H9 (cell line): ENCODE measurements at regions not wholly inside any gene's neighbourhood (a gene's known extent, or its start where the extent isn't known, plus 50 kb on each side); places are given as distances from the start of the nearest gene placed in this dataset.

Source experiments
- DNase-seq: peaks from one replicate; pipeline ENCODE4 v3.0.0-alpha.2; 2017
- H2AFZ ChIP-seq: one replicate; pipeline ENCODE4 v1.6.1; 2013; ENCODE audit warnings: mild to moderate bottlenecking, low read length, control low read depth, moderate library complexity
- H2AK5ac ChIP-seq: 2 replicates; pipeline ENCODE4 v1.6.1; 2013; ENCODE audit warnings: low read length, control low read depth, mixed read lengths; ENCODE audit not compliant: insufficient read length
- H2BK120ac ChIP-seq: one replicate; pipeline ENCODE4 v1.6.1; 2013; ENCODE audit warnings: low read depth, mild to moderate bottlenecking, low read length, control low read depth, inconsistent platforms; ENCODE audit not compliant: poor library complexity, severe bottlenecking
- H2BK12ac ChIP-seq: 2 replicates; pipeline ENCODE4 v1.6.1; 2013; ENCODE audit warnings: low read length, control low read depth, mixed read lengths, low read depth; ENCODE audit not compliant: insufficient read length
- H2BK15ac ChIP-seq: 2 replicates; pipeline ENCODE4 v1.6.1; 2013; ENCODE audit warnings: low read depth, low read length, control low read depth
- H2BK20ac ChIP-seq: one replicate; pipeline ENCODE4 v1.6.1; 2013; ENCODE audit warnings: low read depth, mild to moderate bottlenecking, low read length, control low read depth, inconsistent platforms; ENCODE audit not compliant: poor library complexity, severe bottlenecking
- H2BK5ac ChIP-seq: 2 replicates; pipeline ENCODE4 v1.6.1; 2013; ENCODE audit warnings: low read length, control low read depth, mixed read lengths; ENCODE audit not compliant: insufficient read length
- H3K14ac ChIP-seq: 2 replicates; pipeline ENCODE4 v1.6.1; 2013; ENCODE audit warnings: low read length, control low read depth; ENCODE audit not compliant: insufficient read depth
- H3K18ac ChIP-seq: 2 replicates; pipeline ENCODE4 v1.6.1; 2013; ENCODE audit warnings: low read depth, mild to moderate bottlenecking, mixed read lengths, low read length, control low read depth; ENCODE audit not compliant: insufficient read length
- H3K23ac ChIP-seq: 2 replicates; pipeline ENCODE4 v1.6.1; 2013; ENCODE audit warnings: low read length, control low read depth, mixed read lengths, low read depth; ENCODE audit not compliant: insufficient read length
- H3K23me2 ChIP-seq: 2 replicates; pipeline ENCODE4 v1.6.1; 2013; ENCODE audit warnings: low read depth, mild to moderate bottlenecking, mixed read lengths, low read length, control low read depth; ENCODE audit not compliant: insufficient read length, poor library complexity, severe bottlenecking
- H3K27ac ChIP-seq: 2 replicates; pipeline ENCODE4 v1.5.1; 2013; ENCODE audit warnings: low read length, control low read depth, mixed read lengths, low read depth; ENCODE audit not compliant: insufficient read length
- H3K27me3 ChIP-seq: 2 replicates; pipeline ENCODE4 v1.6.1; 2013; ENCODE audit warnings: low read length, control low read depth, inconsistent platforms; ENCODE audit not compliant: insufficient read depth
- H3K4ac ChIP-seq: 2 replicates; pipeline ENCODE4 v1.6.1; 2013; ENCODE audit warnings: low read depth, mild to moderate bottlenecking, control low read depth, inconsistent platforms, low read length, moderate library complexity
- H3K4me1 ChIP-seq: 2 replicates; pipeline ENCODE4 v1.6.1; 2013; ENCODE audit warnings: low read length, control low read depth, inconsistent platforms; ENCODE audit not compliant: insufficient read depth
- H3K4me2 ChIP-seq: 2 replicates; pipeline ENCODE4 v1.6.1; 2013; ENCODE audit warnings: low read length, control low read depth, mixed read lengths; ENCODE audit not compliant: insufficient read length, insufficient read depth
- H3K56ac ChIP-seq: 2 replicates; pipeline ENCODE4 v1.6.1; 2013; ENCODE audit warnings: low read depth, mild to moderate bottlenecking, mixed read lengths, low read length, control low read depth; ENCODE audit not compliant: insufficient read length
- H3K79me1 ChIP-seq: 2 replicates; pipeline ENCODE4 v1.6.1; 2013; ENCODE audit warnings: low read depth, mild to moderate bottlenecking, moderate library complexity, low read length, control low read depth, inconsistent platforms; ENCODE audit not compliant: insufficient read depth, poor library complexity, severe bottlenecking
- H3K79me2 ChIP-seq: 2 replicates; pipeline ENCODE4 v1.6.1; 2013; ENCODE audit warnings: low read length, control low read depth, inconsistent platforms; ENCODE audit not compliant: insufficient read depth
- H3K9ac ChIP-seq: 2 replicates; pipeline ENCODE4 v1.6.1; 2013; ENCODE audit warnings: low read length, control low read depth, mixed read lengths; ENCODE audit not compliant: insufficient read length; ENCODE audit errors: extremely low read depth
- H3K9me3 ChIP-seq: one replicate; pipeline ENCODE4 v1.6.1; 2013; ENCODE audit warnings: low read depth, low read length, inconsistent platforms; ENCODE audit not compliant: control insufficient read depth
- H3T11ph ChIP-seq: one replicate; pipeline ENCODE4 v1.6.1; 2013; ENCODE audit warnings: mild to moderate bottlenecking, low read length, control low read depth, inconsistent platforms
- H4K20me1 ChIP-seq: one replicate; pipeline ENCODE4 v1.6.1; 2013; ENCODE audit not compliant: control insufficient read depth, insufficient read length, insufficient read depth
- H4K5ac ChIP-seq: 2 replicates; pipeline ENCODE4 v1.6.1; 2013; ENCODE audit warnings: low read depth, mild to moderate bottlenecking, mixed read lengths, low read length, control low read depth; ENCODE audit not compliant: insufficient read length
- H4K8ac ChIP-seq: replicated peaks from 2 replicates; pipeline ENCODE4 v1.6.1; 2013; ENCODE audit warnings: low read length, control low read depth, mixed read lengths, low read depth; ENCODE audit not compliant: insufficient read length
- H4K91ac ChIP-seq: 2 replicates; pipeline ENCODE4 v1.6.1; 2013; ENCODE audit warnings: low read depth, mild to moderate bottlenecking, moderate library complexity, mixed read lengths, low read length, control low read depth; ENCODE audit not compliant: insufficient read length
- H3K27ac Mint-ChIP-seq, 3 experiments: 2 replicates in 2 of 3; 3 replicates in 1 of 3; pipeline ENCODE4 v1.8.0; 2020 to 2021; ENCODE audit warnings: mixed read lengths in 3 of 3, mild to moderate bottlenecking in 1 of 3, moderate library complexity in 1 of 3
- H3K27me3 Mint-ChIP-seq: 2 replicates; pipeline ENCODE4 v1.8.0; 2021; ENCODE audit warnings: low read depth, mild to moderate bottlenecking, moderate library complexity, mixed read lengths
- H3K36me3 Mint-ChIP-seq, 3 experiments: 2 replicates in 2 of 3; 3 replicates in 1 of 3; pipeline ENCODE4 v1.8.0; 2020 to 2021; ENCODE audit warnings: low read depth in 3 of 3, mixed read lengths in 3 of 3; ENCODE audit not compliant: insufficient read depth in 1 of 3
- H3K4me1 Mint-ChIP-seq, 2 experiments: 2 replicates each; pipeline ENCODE4 v1.8.0; 2020; ENCODE audit warnings: mixed read lengths in 2 of 2
- H3K4me3 Mint-ChIP-seq, 2 experiments: 2 replicates in 1 of 2; 3 replicates in 1 of 2; pipeline ENCODE4 v1.8.0; 2020 to 2021; ENCODE audit warnings: mild to moderate bottlenecking in 2 of 2, mixed read lengths in 2 of 2, moderate library complexity in 1 of 2
- H3K9me3 Mint-ChIP-seq, 2 experiments: 2 replicates in 1 of 2; 3 replicates in 1 of 2; pipeline ENCODE4 v1.8.0; 2020; ENCODE audit warnings: mild to moderate bottlenecking in 2 of 2, mixed read lengths in 2 of 2, moderate library complexity in 1 of 2
- WGBS: extraction: QIAGEN DNeasy Blood & Tissue Kit; methylation state at CpG from one replicate; pipeline ENCODE4 v1.1.7; 2013; ENCODE audit warnings: missing lambda C conversion rate, low lambda C conversion rate, mixed read lengths; ENCODE audit not compliant: insufficient read length; ENCODE audit errors: extremely low coverage; 5-methylcytosine and 5-hydroxymethylcytosine counted together
- TF ChIP-seq, protein P1 (sequence below): fragments of 200-600 bp; sonication (generic); conservative IDR thresholded peaks from 3 replicates; pipeline ENCODE4 v1.8.0; 2021; ENCODE audit warnings: antibody characterized with exemption, mild to moderate bottlenecking

DNA sequence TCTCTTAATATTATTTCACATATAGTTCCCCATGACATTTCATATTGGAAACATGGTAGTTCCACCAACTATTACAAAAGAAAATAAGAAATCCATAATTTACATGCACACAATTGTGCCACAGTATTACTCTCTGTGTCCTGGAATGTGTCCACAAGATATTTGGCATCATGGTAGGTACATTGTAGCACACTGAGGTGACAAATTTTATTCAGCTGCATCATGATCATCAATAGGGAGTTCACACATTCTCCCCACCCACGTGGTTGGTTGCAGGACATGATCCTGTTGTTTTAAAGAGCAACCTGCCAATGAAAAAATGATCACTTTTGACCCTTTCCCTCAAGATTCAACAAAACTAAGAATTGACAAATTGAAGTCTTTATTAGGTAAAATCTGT, 67.1 kb upstream of the HECTD2 start:
- Histone ChIP-seq H3K79me2 (no peaks in the 10 kb centered on the region), H3K27ac (no peak overlapping the region), H3T11ph (no peak overlapping the region), H4K20me1 (no peaks in the 10 kb centered on the region), H4K8ac (no peak overlapping the region), H3K18ac (no peak overlapping the region), H3K9me3 (no peaks in the 10 kb centered on the region), H2BK5ac (no peak overlapping the region), H2BK120ac (no peak overlapping the region), H2AFZ (no peak overlapping the region), H2BK15ac (no peak overlapping the region), H3K23me2 (no peaks in the 10 kb centered on the region), H3K14ac (no peak overlapping the region), H3K23ac (no peak overlapping the region), H3K4me1 (no peaks in the 10 kb centered on the region), H3K27me3 (no peaks in the 10 kb centered on the region), H3K56ac (no peak overlapping the region), H4K5ac (no peak overlapping the region), H3K79me1 (no peaks in the 10 kb centered on the region), H2AK5ac (no peak overlapping the region), H2BK20ac (no peak overlapping the region), H3K9ac (no peak overlapping the region), H3K4ac (no peak overlapping the region), H2BK12ac (no peak overlapping the region), H4K91ac (no peak overlapping the region), H3K4me2 (no peak overlapping the region)
- no peak overlapping the region for H3K27ac Mint-ChIP-seq
- H3K36me3 Mint-ChIP-seq: 0 out of 7 replicates have a peak, but pooled peaks cover 0 to 4% (median 0%) of the 10 kb centered on the region in 3 experiments
- peaks cover 0 to 4% of the 10 kb centered on the region in 2 experiments; a peak in 2 of 5 replicates for H3K9me3 Mint-ChIP-seq
- no peak overlapping the region for H3K4me3 Mint-ChIP-seq
- TF ChIP-seq, protein P1, sequence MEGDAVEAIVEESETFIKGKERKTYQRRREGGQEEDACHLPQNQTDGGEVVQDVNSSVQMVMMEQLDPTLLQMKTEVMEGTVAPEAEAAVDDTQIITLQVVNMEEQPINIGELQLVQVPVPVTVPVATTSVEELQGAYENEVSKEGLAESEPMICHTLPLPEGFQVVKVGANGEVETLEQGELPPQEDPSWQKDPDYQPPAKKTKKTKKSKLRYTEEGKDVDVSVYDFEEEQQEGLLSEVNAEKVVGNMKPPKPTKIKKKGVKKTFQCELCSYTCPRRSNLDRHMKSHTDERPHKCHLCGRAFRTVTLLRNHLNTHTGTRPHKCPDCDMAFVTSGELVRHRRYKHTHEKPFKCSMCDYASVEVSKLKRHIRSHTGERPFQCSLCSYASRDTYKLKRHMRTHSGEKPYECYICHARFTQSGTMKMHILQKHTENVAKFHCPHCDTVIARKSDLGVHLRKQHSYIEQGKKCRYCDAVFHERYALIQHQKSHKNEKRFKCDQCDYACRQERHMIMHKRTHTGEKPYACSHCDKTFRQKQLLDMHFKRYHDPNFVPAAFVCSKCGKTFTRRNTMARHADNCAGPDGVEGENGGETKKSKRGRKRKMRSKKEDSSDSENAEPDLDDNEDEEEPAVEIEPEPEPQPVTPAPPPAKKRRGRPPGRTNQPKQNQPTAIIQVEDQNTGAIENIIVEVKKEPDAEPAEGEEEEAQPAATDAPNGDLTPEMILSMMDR: no peak
- 0 out of 4 replicates have a peak, but pooled peaks cover 0 to 3% of the 10 kb centered on the region in 2 experiments for H3K4me1 Mint-ChIP-seq
- WGBS: no CpG with 5 or more reads among the region's 1 CpG
- no peak for DNase-seq
- H3K27me3 Mint-ChIP-seq: peaks cover 2% of the 10 kb centered on the region
